ENCODE measurements at regions not wholly inside any gene's neighbourhood (a gene's known extent, or its start where the extent isn't known, plus 50 kb on each side); places are given as distances from the start of the nearest gene placed in this dataset.

DNA sequence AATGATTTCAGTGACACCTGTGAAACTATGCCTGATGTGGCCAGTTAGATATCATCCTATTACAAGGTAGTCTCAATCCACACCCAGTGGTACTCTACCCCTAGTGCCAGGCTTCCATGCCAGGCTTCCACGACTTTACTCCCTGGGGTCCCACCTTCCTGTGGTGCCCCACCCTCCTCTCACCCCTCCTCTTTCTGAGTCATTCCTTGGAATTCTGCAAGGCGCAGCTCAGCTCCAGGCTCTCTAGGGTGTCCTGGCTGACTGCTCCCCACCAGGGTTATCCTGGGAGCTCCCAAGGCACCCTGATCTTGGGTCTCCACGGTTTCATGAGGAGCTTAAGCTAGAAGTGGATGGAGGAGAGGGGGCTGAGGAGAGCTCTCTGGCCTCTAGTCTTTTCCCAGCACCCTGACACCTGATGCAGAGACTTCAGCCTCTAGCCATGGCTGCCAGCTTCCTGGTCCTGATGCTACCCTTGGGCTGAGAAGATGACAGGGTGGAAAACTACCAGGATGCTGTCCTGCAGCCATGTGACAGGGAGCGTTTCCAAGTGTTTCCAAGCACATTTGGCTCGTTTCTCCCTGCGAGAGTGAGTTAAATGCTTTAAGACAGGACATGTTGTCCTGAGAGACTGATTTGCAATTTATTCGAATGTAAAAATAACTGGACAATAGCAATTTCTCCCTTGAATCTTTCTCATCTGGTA, 1461.2 kb downstream of the TBC1D22A start:
- FAIRE-seq = no peak
- no peak for DNase-seq (ENCODE audit: low spot score)
- ChIA-PET POLR2A (no interaction called here), CTCF (ENCODE audit: low intra/inter-chr PET ratio, low total read pairs) (no interaction called here)
- Histone ChIP-seq H4K20me1 (ENCODE audit: insufficient read depth, low read length) (no peaks in the 10 kb centered on the region), H3K36me3 (replicated peaks in 1 of 2; ENCODE audit: control insufficient read depth in 1 of 2, insufficient read depth in 2 of 2, low read length in 2 of 2) (no peaks in the 10 kb centered on the region), H3K79me2 (ENCODE audit: insufficient read depth, low read length) (no peaks in the 10 kb centered on the region), H3K4me1 (ENCODE audit: insufficient read depth, low read length) (no peaks in the 10 kb centered on the region), H3K9me3 (ENCODE audit: low read length) (no peaks in the 10 kb centered on the region), H3K9ac (ENCODE audit: insufficient read depth, low read depth, low read length) (no peak overlapping the region), H2AFZ (ENCODE audit: low read length) (no peak overlapping the region), H3K27ac (ENCODE audit: extremely low read length, insufficient read depth, low read length) (no peak overlapping the region), H3K4me3 (replicated peaks in 1 of 3; ENCODE audit: insufficient read depth in 1 of 3, low read depth in 2 of 3, low read length in 3 of 3) (no peak overlapping the region), H3K27me3 (ENCODE audit: control insufficient read depth in 1 of 2, insufficient read depth in 2 of 2, low read length in 2 of 2) (peaks cover 3% of the 10 kb centered on the region in 2 experiments; a peak in 4 of 5 replicates), H3K4me2 (ENCODE audit: low read depth, low read length) (no peak overlapping the region)
- ATAC-seq = no peak
- no TSS peak for BruUV-seq (replicated peaks)
- WGBS (ENCODE audit: low lambda C conversion rate) = 0% methylated on average over 6 of the region's 7 CpGs
- in situ Hi-C loops (cut with HindIII; ENCODE audit: extremely low pct_ligation_motif_present, low pct_unique_long_range_greater_than_20kb) = no loop called here
- intact Hi-C loops (cut with micrococcal nuclease; ENCODE audit: unreplicated experiment) = no loop called here
- TF ChIP-seq ARNT2 (CRISPR knock-in tag; IDR thresholded peaks at IDR 0.05; ENCODE audit: low read depth) (no peak), CHD4 (IDR thresholded peaks at IDR 0.05; ENCODE audit: borderline replicate concordance, low read length) (no peak), BCL6 (CRISPR knock-in tag; IDR thresholded peaks at IDR 0.05) (no peak), FOXC1 (CRISPR knock-in tag; IDR thresholded peaks at IDR 0.05; ENCODE audit: borderline replicate concordance) (no peak), NCOA5 (CRISPR knock-in tag; IDR thresholded peaks at IDR 0.05) (no peak), STAG1 (CRISPR knock-in tag; IDR thresholded peaks at IDR 0.05) (no peak), SCMH1 (CRISPR knock-in tag; IDR thresholded peaks at IDR 0.05; ENCODE audit: borderline replicate concordance) (no peak), ZNF343 (CRISPR knock-in tag; IDR thresholded peaks at IDR 0.05) (no peak), ZNF780A (CRISPR knock-in tag; IDR thresholded peaks at IDR 0.05) (no peak), GFI1 (CRISPR knock-in tag; IDR thresholded peaks at IDR 0.05; ENCODE audit: borderline replicate concordance) (no peak), HNF4G (IDR thresholded peaks at IDR 0.05; ENCODE audit: borderline replicate concordance, low read depth, low read length) (no peak), HNF4G (CRISPR knock-in tag; IDR thresholded peaks at IDR 0.05; ENCODE audit: borderline replicate concordance, low read depth) (no peak), ONECUT2 (CRISPR knock-in tag; IDR thresholded peaks at IDR 0.05) (no peak), HNRNPLL (IDR thresholded peaks at IDR 0.05; ENCODE audit: low read depth, low read length, poor library complexity, severe bottlenecking) (no peak)
- TF ChIP-seq, protein P1, sequence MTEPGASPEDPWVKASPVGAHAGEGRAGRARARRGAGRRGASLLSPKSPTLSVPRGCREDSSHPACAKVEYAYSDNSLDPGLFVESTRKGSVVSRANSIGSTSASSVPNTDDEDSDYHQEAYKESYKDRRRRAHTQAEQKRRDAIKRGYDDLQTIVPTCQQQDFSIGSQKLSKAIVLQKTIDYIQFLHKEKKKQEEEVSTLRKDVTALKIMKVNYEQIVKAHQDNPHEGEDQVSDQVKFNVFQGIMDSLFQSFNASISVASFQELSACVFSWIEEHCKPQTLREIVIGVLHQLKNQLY (CRISPR knock-in tag; IDR thresholded peaks at IDR 0.05) = no peak
- TF ChIP-seq, protein P2, sequence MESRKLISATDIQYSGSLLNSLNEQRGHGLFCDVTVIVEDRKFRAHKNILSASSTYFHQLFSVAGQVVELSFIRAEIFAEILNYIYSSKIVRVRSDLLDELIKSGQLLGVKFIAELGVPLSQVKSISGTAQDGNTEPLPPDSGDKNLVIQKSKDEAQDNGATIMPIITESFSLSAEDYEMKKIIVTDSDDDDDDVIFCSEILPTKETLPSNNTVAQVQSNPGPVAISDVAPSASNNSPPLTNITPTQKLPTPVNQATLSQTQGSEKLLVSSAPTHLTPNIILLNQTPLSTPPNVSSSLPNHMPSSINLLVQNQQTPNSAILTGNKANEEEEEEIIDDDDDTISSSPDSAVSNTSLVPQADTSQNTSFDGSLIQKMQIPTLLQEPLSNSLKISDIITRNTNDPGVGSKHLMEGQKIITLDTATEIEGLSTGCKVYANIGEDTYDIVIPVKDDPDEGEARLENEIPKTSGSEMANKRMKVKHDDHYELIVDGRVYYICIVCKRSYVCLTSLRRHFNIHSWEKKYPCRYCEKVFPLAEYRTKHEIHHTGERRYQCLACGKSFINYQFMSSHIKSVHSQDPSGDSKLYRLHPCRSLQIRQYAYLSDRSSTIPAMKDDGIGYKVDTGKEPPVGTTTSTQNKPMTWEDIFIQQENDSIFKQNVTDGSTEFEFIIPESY (CRISPR knock-in tag; IDR thresholded peaks at IDR 0.05) = no peak
- TF ChIP-seq, protein P3, sequence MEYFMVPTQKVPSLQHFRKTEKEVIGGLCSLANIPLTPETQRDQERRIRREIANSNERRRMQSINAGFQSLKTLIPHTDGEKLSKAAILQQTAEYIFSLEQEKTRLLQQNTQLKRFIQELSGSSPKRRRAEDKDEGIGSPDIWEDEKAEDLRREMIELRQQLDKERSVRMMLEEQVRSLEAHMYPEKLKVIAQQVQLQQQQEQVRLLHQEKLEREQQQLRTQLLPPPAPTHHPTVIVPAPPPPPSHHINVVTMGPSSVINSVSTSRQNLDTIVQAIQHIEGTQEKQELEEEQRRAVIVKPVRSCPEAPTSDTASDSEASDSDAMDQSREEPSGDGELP (IDR thresholded peaks at IDR 0.05; ENCODE audit: borderline replicate concordance, low read depth) = no peak

All from HepG2 (cell line).